Peyer's patch (tissue), 4 donors: ENCODE measurements at regions not wholly inside any gene's neighbourhood (a gene's known extent, or its start where the extent isn't known, plus 50 kb on each side); places are given as distances from the start of the nearest gene placed in this dataset.

Experiments
- DNase-seq, 3 donors: peaks; one replicate each; pipeline ENCODE4 v3.0.0-alpha.2; 2017 to 2019
- H3K27ac ChIP-seq, 4 donors: fragments of 200-600 bp; sonication (generic); one replicate each; pipeline ENCODE4 v1.5.1; 2016 to 2019
- H3K27me3 ChIP-seq, 2 donors: fragments of 200-600 bp; sonication (generic); one replicate each; pipeline ENCODE4 v1.5.1; 2019
- H3K36me3 ChIP-seq, 3 donors: fragments of 200-600 bp; sonication (generic); one replicate each; pipeline ENCODE4 v1.5.1; 2016 to 2019
- H3K4me1 ChIP-seq, 4 donors: fragments of 200-600 bp; sonication (generic); one replicate each; pipeline ENCODE4 v1.5.1; 2016 to 2019
- H3K4me3 ChIP-seq, 4 donors: fragments of 200-600 bp; sonication (generic); 1 replicate in 3 of 4; 2 replicates in 1 of 4; pipeline ENCODE4 v1.5.1; 2016 to 2019; ENCODE audit warnings: mild to moderate bottlenecking in 1 of 4
- H3K9me3 ChIP-seq, 4 donors: fragments of 200-600 bp; sonication (generic); one replicate each; pipeline ENCODE4 v1.5.1; 2016 to 2019; ENCODE audit warnings: mild to moderate bottlenecking in 1 of 4
- CTCF ChIP-seq, 6 experiments: fragments of 450-650 bp in 4 of 6; fragments of 200-600 bp in 2 of 6; sonication (generic) in 1 of 6; IDR thresholded peaks; one replicate each; pipeline ENCODE4 v1.5.1; 2017 to 2019; ENCODE audit warnings: antibody characterized with exemption in 6 of 6, mild to moderate bottlenecking in 3 of 6, moderate library complexity in 1 of 6
- POLR2A ChIP-seq, 2 donors: fragments of 450-650 bp; IDR thresholded peaks; one replicate each; pipeline ENCODE4 v1.5.1; 2017; ENCODE audit warnings: antibody characterized with exemption in 2 of 2, mild to moderate bottlenecking in 2 of 2, moderate library complexity in 2 of 2

GRCh38 chr6:169024047-169024660 lies 229.5 kb downstream of the THBS2 start:
- no peak for TF ChIP-seq POLR2A (IDR thresholded peaks at IDR 0.05)
- TF ChIP-seq CTCF (IDR thresholded peaks at IDR 0.05) = no peak
- no peaks in the 10 kb centered on the region for H3K27me3 ChIP-seq
- H3K9me3 ChIP-seq = no peaks in the 10 kb centered on the region
- no peak overlapping the region for H3K4me3 ChIP-seq
- H3K36me3 ChIP-seq = no peaks in the 10 kb centered on the region
- DNase-seq = no peak
- no peak overlapping the region for H3K27ac ChIP-seq
- no peaks in the 10 kb centered on the region for H3K4me1 ChIP-seq

GRCh38 chr6:169023161-169023874 lies 230.3 kb downstream of the THBS2 start:
- H3K36me3 ChIP-seq = no peaks in the 10 kb centered on the region
- DNase-seq = no peak
- no peak overlapping the region for H3K4me3 ChIP-seq
- no peak for TF ChIP-seq POLR2A (IDR thresholded peaks at IDR 0.05)
- no peak for TF ChIP-seq CTCF (IDR thresholded peaks at IDR 0.05)
- H3K9me3 ChIP-seq = no peaks in the 10 kb centered on the region
- H3K27ac ChIP-seq = no peak overlapping the region
- no peaks in the 10 kb centered on the region for H3K27me3 ChIP-seq
- H3K4me1 ChIP-seq = no peaks in the 10 kb centered on the region

- Histone ChIP-seq H3K36me3 (no peaks in the 10 kb centered on the region), H3K4me1 (no peaks in the 10 kb centered on the region), H3K4me3 (no peak overlapping the region), H3K27ac (no peak overlapping the region), H3K27me3 (no peaks in the 10 kb centered on the region), H3K9me3 (peaks cover 0 to 2% (median 0%) of the 10 kb centered on the region in 4 donors)
- TF ChIP-seq CTCF (IDR thresholded peaks at IDR 0.05) = no peak
- no peak for TF ChIP-seq POLR2A (IDR thresholded peaks at IDR 0.05)
- DNase-seq = no peak
Measured at GRCh38 chr6:169022079-169022478, 231.6 kb downstream of the THBS2 start.

- Histone ChIP-seq H3K27me3 (no peaks in the 10 kb centered on the region), H3K4me1 (no peaks in the 10 kb centered on the region), H3K4me3 (no peak overlapping the region), H3K27ac (no peak overlapping the region), H3K36me3 (no peaks in the 10 kb centered on the region), H3K9me3 (peaks cover 0 to 6% (median 3%) of the 10 kb centered on the region in 4 donors)
- TF ChIP-seq CTCF (IDR thresholded peaks at IDR 0.05) (no peak), POLR2A (IDR thresholded peaks at IDR 0.05) (no peak)
- no peak for DNase-seq
Measured at GRCh38 chr6:169020821-169021220, 232.8 kb downstream of the THBS2 start.

- no peak for TF ChIP-seq CTCF (IDR thresholded peaks at IDR 0.05)
- no peak for TF ChIP-seq POLR2A (IDR thresholded peaks at IDR 0.05)
- Histone ChIP-seq H3K4me3 (no peak overlapping the region), H3K36me3 (no peaks in the 10 kb centered on the region), H3K9me3 (peaks cover 0 to 6% (median 3%) of the 10 kb centered on the region in 4 donors), H3K27me3 (no peaks in the 10 kb centered on the region), H3K4me1 (no peaks in the 10 kb centered on the region), H3K27ac (no peak overlapping the region)
- DNase-seq = no peak
Measured at GRCh38 chr6:169019727-169020491, 233.7 kb downstream of the THBS2 start.
